Activated B cell treated with CpG ODN at 0.5 μM for 24 hours (primary cell): ENCODE measurements at regions not wholly inside any gene's neighbourhood (a gene's known extent, or its start where the extent isn't known, plus 50 kb on each side); places are given as distances from the start of the nearest gene placed in this dataset.

Source experiments
- ATAC-seq: fragments of 200-7000 bp; cut with Tn5 transposase; one replicate; pipeline ENCODE4 v1.10.0; 2021; ENCODE audit warnings: low read depth, mild to moderate bottlenecking, moderate library complexity
- CTCF ChIA-PET: fragments of 350-600 bp; sonication (Branson Sonifier 250); formaldehyde crosslinking; loops from one replicate; lab custom pipeline; 2021; ENCODE audit warnings: antibody characterized with exemption; lab: Charles Lee
- POLR2A ChIA-PET: fragments of 350-600 bp; sonication (Branson Sonifier 250); formaldehyde crosslinking; loops from one replicate; lab custom pipeline; 2021; ENCODE audit warnings: antibody characterized with exemption; lab: Charles Lee
- DNase-seq: peaks from one replicate; pipeline ENCODE4 v3.0.0; 2022
- H3K27ac Mint-ChIP-seq: one replicate; pipeline ENCODE4 v1.8.0; 2020; ENCODE audit warnings: mixed read lengths
- H3K27me3 Mint-ChIP-seq: one replicate; pipeline ENCODE4 v1.8.0; 2021; ENCODE audit warnings: mixed read lengths
- H3K36me3 Mint-ChIP-seq: one replicate; pipeline ENCODE4 v1.8.0; 2021; ENCODE audit warnings: low read depth, mixed read lengths
- H3K4me1 Mint-ChIP-seq: one replicate; pipeline ENCODE4 v1.8.0; 2021; ENCODE audit warnings: mixed read lengths
- H3K4me3 Mint-ChIP-seq: one replicate; pipeline ENCODE4 v1.8.0; 2020; ENCODE audit warnings: mild to moderate bottlenecking, mixed read lengths
- H3K9me3 Mint-ChIP-seq: one replicate; pipeline ENCODE4 v1.8.0; 2020; ENCODE audit warnings: mixed read lengths
- intact Hi-C: fragments of 100-400 bp; cut with micrococcal nuclease; formaldehyde crosslinking; loops from one replicate; pipeline ENCODE4 v1.15.1; 2024
- TF ChIP-seq, protein P1 (sequence below): fragments of 200-600 bp; IDR thresholded peaks from one replicate; pipeline ENCODE4 v1.8.0; 2022; ENCODE audit warnings: antibody characterized with exemption, mild to moderate bottlenecking

DNA sequence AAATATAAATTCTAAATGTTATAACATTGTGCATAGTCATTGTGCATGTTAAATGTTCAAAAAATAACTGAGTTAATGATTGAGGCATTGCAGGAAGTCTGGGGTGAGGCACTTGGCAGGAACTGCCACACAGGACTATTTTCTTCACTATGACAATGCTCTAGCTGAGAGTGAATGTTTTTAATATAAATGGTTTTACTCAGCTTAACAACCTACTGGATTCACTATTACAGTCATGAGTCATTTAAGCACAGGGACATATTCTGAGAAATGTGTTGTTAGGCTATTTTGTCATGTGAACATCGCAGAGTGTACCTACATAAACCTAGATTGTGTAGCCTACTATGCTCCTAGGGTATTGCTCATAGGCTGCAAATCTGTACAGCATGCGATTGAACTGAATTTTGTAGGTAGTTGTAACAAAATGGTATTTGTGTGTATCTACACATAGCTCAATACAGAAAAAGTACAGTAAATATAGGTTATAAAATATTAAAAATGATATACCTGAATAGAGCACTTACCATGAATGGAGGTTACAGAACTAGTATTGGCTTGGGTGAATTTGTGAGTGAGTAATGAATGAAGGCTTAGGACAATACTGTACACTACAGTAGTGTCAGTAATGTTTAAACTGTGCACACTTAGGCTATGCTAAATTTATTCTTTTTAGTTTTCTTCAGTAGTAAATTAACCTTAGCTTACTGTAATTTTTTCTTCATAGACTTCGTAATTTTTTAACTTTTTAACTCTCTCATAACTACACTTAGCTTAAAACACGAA is 346.1 kb upstream of the PTGER4 start:
- Mint-ChIP-seq H3K9me3 (no peaks in the 10 kb centered on the region), H3K36me3 (no peaks in the 10 kb centered on the region), H3K27ac (no peak overlapping the region), H3K4me3 (no peak overlapping the region), H3K27me3 (no peaks in the 10 kb centered on the region), H3K4me1 (no peaks in the 10 kb centered on the region)
- ATAC-seq (no peak), DNase-seq (no peak)
- TF ChIP-seq, protein P1, sequence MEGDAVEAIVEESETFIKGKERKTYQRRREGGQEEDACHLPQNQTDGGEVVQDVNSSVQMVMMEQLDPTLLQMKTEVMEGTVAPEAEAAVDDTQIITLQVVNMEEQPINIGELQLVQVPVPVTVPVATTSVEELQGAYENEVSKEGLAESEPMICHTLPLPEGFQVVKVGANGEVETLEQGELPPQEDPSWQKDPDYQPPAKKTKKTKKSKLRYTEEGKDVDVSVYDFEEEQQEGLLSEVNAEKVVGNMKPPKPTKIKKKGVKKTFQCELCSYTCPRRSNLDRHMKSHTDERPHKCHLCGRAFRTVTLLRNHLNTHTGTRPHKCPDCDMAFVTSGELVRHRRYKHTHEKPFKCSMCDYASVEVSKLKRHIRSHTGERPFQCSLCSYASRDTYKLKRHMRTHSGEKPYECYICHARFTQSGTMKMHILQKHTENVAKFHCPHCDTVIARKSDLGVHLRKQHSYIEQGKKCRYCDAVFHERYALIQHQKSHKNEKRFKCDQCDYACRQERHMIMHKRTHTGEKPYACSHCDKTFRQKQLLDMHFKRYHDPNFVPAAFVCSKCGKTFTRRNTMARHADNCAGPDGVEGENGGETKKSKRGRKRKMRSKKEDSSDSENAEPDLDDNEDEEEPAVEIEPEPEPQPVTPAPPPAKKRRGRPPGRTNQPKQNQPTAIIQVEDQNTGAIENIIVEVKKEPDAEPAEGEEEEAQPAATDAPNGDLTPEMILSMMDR, result no peak
- CTCF ChIA-PET, result no interaction called here
- POLR2A ChIA-PET, result no interaction called here
- intact Hi-C loops, result no loop called here

DNA sequence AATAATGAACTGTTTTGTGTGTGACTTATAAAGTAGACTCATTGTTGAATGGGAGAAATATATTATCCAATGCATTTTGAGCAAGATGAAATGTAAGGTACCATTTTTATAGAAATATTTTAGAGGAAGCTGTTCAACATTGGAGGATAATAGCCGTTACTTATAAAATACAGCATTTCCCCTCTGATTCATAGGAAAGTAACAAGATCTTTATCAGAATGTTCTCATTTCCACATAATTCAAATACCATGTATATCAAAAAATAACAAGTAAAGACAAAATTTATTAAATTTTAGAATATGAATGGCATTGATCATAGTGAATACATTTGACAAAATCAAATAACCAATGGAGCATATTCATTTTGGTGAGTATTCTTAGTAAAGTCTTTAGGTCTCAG is 346.7 kb upstream of the PTGER4 start:
- CTCF ChIA-PET, result no interaction called here
- no peaks in the 10 kb centered on the region for H3K9me3 Mint-ChIP-seq
- intact Hi-C loops, result no loop called here

DNA sequence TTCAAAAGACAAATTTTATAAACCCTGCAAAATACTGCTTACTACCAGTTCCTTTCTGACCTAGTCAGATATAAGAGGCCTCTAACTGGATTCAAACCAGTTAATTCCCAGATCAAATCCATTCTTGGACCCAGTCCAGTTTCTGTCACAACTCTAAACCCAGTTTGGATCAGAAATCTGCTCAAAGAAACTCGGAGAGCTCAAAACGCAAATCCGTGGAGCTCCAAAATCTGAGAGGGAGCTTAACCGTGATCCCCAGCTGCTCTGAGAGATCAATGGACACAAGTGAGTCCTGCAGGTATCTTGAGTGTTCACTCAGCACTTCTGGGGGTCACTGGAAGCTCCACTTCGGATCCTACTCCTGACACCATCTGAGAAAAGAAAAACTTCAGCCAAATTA is 348.1 kb upstream of the PTGER4 start:
- intact Hi-C loops, result no loop called here
- Mint-ChIP-seq H3K27ac (no peak overlapping the region), H3K4me3 (no peak overlapping the region), H3K36me3 (no peaks in the 10 kb centered on the region), H3K4me1 (no peaks in the 10 kb centered on the region), H3K9me3 (no peaks in the 10 kb centered on the region), H3K27me3 (no peaks in the 10 kb centered on the region)
- ATAC-seq, result no peak
- POLR2A ChIA-PET, result no interaction called here
- TF ChIP-seq, protein P1, result no peak
- no peak for DNase-seq
- CTCF ChIA-PET, result no interaction called here

More for the DNA sequence above, 346.7 kb upstream of the PTGER4 start:
- no peaks in the 10 kb centered on the region for H3K27me3 Mint-ChIP-seq
- TF ChIP-seq, protein P1, result no peak
- POLR2A ChIA-PET, result no interaction called here
- no peak for ATAC-seq
- H3K4me1 Mint-ChIP-seq, result no peaks in the 10 kb centered on the region
- H3K4me3 Mint-ChIP-seq, result no peak overlapping the region
- no peak overlapping the region for H3K27ac Mint-ChIP-seq
- no peak for DNase-seq
- no peaks in the 10 kb centered on the region for H3K36me3 Mint-ChIP-seq

DNA sequence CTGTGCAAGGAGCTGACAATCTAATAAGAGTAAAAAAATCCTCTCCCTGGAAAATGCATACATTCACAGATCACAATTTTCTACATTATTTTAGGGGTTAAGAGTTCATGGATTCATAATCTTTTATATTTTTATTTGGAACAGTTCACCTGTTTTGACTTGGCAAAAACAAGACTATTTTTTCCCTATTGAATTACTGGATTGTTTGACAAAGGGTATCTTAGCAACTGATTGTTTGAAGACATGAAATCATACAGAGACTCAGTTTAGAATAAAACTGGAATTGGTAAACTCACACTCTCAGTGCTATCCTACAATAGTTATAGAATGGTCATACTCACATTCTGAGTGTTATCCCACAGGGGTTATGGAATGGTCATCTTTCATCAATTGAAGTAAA is 358.2 kb upstream of the PTGER4 start:
- ChIA-PET POLR2A (no interaction called here), CTCF (no interaction called here)
- H3K4me1 Mint-ChIP-seq, result peaks cover 4% of the 10 kb centered on the region
- no peaks in the 10 kb centered on the region for H3K27me3 Mint-ChIP-seq
- TF ChIP-seq, protein P1, result no peak
- H3K4me3 Mint-ChIP-seq, result no peak overlapping the region
- H3K36me3 Mint-ChIP-seq, result no peaks in the 10 kb centered on the region
- intact Hi-C loops, result no loop called here
- H3K9me3 Mint-ChIP-seq, result peaks cover 3% of the 10 kb centered on the region
- no peak overlapping the region for H3K27ac Mint-ChIP-seq
- ATAC-seq (no peak), DNase-seq (no peak)

DNA sequence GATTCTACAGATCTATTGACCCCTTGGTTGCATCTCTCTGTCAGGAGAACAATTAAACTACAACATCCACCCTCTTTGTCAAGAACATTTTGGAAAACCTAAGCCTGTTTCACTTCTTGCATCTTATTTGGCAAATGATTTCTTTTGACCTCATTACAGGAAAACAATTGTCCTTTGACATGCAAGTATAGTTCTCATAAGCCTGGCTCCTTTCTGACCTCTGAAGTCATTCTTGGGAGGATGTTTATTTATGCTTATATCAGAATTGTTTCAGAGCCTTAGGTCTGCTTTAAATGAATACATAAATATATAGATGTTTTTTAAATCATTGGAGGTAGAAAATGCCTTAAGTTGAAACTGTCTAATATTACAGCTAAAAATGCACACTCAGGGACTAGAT is 361.3 kb upstream of the PTGER4 start:
- Mint-ChIP-seq H3K4me3 (no peak overlapping the region), H3K4me1 (no peaks in the 10 kb centered on the region), H3K27me3 (peaks cover 5% of the 10 kb centered on the region), H3K27ac (no peak overlapping the region), H3K9me3 (peaks cover 3% of the 10 kb centered on the region), H3K36me3 (no peaks in the 10 kb centered on the region)
- TF ChIP-seq, protein P1, result no peak
- intact Hi-C loops, result no loop called here
- ATAC-seq (no peak), DNase-seq (no peak)
- CTCF ChIA-PET, result no interaction called here
- POLR2A ChIA-PET, result no interaction called here
